ENCODE measurements at regions not wholly inside any gene's neighbourhood (a gene's known extent, or its start where the extent isn't known, plus 50 kb on each side); places are given as distances from the start of the nearest gene placed in this dataset.

- H3K4me1 ChIP-seq (ENCODE audit: low read depth): no peaks in the 10 kb centered on the region
- intact Hi-C loops (cut with DNase I, micrococcal nuclease): no loop called here
- no peaks in the 10 kb centered on the region for H3K36me3 ChIP-seq (ENCODE audit: low read depth)
- no peak for TF ChIP-seq CTCF (IDR thresholded peaks at IDR 0.05)
- no peak for ATAC-seq
- no peak overlapping the region for H3K4me3 ChIP-seq
- DNase-seq: no peak
- H3K9me3 ChIP-seq: no peaks in the 10 kb centered on the region
These were observed 199.6 kb downstream of the LTN1 start for GRCh38 chr21:28793043-28793442.

DNA sequence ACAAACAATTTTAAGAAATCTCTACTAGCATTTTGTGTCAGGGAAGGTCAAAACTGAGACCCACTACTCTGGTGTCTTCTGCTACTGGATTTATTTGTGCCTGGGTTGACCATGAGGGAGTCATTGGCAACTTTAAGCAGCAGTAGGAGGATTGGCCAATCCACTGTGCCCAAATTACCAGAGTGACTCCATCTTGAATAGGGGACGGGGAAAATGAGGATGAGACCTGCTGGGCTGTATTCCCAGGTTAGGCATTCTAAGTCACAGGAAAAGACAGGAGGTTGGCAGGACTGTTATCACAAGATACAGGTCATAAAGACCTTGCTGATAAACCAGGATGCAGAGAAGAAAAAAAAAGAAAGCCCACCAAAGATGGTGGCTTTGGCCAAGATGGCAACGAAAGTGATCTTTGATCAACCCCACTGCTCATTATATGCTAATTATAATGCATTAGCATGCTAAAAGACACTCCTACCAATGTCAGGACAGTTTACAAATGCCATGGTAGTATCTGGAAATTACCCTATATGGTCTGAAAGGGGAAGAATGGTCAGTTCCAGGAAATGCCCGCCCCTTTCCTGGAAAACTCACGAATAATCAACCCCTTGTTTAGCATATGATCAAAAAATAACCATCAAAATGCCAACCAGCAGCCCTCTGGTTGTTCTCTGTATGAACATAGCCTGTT is 200.9 kb downstream of the LTN1 start:
- no peak for ATAC-seq
- no peaks in the 10 kb centered on the region for H3K4me1 ChIP-seq (ENCODE audit: low read depth)
- no peak overlapping the region for H3K4me3 ChIP-seq
- intact Hi-C loops (cut with DNase I, micrococcal nuclease): no loop called here
- DNase-seq: no peak
- H3K36me3 ChIP-seq (ENCODE audit: low read depth): no peaks in the 10 kb centered on the region
- no peaks in the 10 kb centered on the region for H3K9me3 ChIP-seq
- no peak for TF ChIP-seq CTCF (IDR thresholded peaks at IDR 0.05)

- ATAC-seq (no peak), DNase-seq (no peak)
- Histone ChIP-seq H3K4me3 (no peak overlapping the region), H3K36me3 (ENCODE audit: low read depth) (no peaks in the 10 kb centered on the region), H3K4me1 (ENCODE audit: low read depth) (no peaks in the 10 kb centered on the region), H3K9me3 (no peaks in the 10 kb centered on the region)
- intact Hi-C loops (cut with DNase I, micrococcal nuclease): no loop called here
- no peak for TF ChIP-seq CTCF (IDR thresholded peaks at IDR 0.05)
These were observed 202.3 kb downstream of the LTN1 start for GRCh38 chr21:28790335-28790734.

GRCh38 chr21:28789523-28789922 is 203.2 kb downstream of the LTN1 start:
- no peak for TF ChIP-seq CTCF (IDR thresholded peaks at IDR 0.05)
- Histone ChIP-seq H3K36me3 (ENCODE audit: low read depth) (no peaks in the 10 kb centered on the region), H3K4me1 (ENCODE audit: low read depth) (no peaks in the 10 kb centered on the region), H3K9me3 (no peaks in the 10 kb centered on the region), H3K4me3 (no peak overlapping the region)
- DNase-seq (no peak), ATAC-seq (no peak)
- intact Hi-C loops (cut with DNase I, micrococcal nuclease): no loop called here

GRCh38 chr21:28788030-28788429 is 204.6 kb downstream of the LTN1 start:
- TF ChIP-seq CTCF (IDR thresholded peaks at IDR 0.05): no peak
- intact Hi-C loops (cut with DNase I, micrococcal nuclease): no loop called here
- Histone ChIP-seq H3K36me3 (ENCODE audit: low read depth) (no peaks in the 10 kb centered on the region), H3K9me3 (no peaks in the 10 kb centered on the region), H3K4me1 (ENCODE audit: low read depth) (no peaks in the 10 kb centered on the region), H3K4me3 (no peak overlapping the region)
- no peak for DNase-seq
- no peak for ATAC-seq
